GM12875 (cell line): ENCODE measurements at regions not wholly inside any gene's neighbourhood (a gene's known extent, or its start where the extent isn't known, plus 50 kb on each side); places are given as distances from the start of the nearest gene placed in this dataset.

Experiments used
- H3K4me3 ChIP-seq: one replicate; pipeline ENCODE4 v1.5.1; 2011; ENCODE audit warnings: low read depth, low read length, control low read depth
- CTCF ChIP-seq: IDR thresholded peaks from 2 replicates; pipeline ENCODE4 v1.5.1; 2011; ENCODE audit warnings: low read depth, mild to moderate bottlenecking, control low read depth, inconsistent platforms, low read length, moderate library complexity, borderline replicate concordance; ENCODE audit not compliant: insufficient read depth

- TF ChIP-seq CTCF, result no peak
- H3K4me3 ChIP-seq, result no peak overlapping the region
Observed at GRCh38 chr21:43304206-43304605, 122.7 kb downstream of the SIK1 start.

GRCh38 chr21:43303275-43304178, 123.4 kb downstream of the SIK1 start:
- TF ChIP-seq CTCF, result no peak
- H3K4me3 ChIP-seq, result no peak overlapping the region

- no peak for TF ChIP-seq CTCF
Observed at GRCh38 chr21:43302769-43303168, 124.2 kb downstream of the SIK1 start.

GRCh38 chr21:43302062-43302700, 124.8 kb downstream of the SIK1 start:
- TF ChIP-seq CTCF, result no peak
- H3K4me3 ChIP-seq, result no peak overlapping the region

More at GRCh38 chr21:43302769-43303168, 124.2 kb downstream of the SIK1 start:
- no peak overlapping the region for H3K4me3 ChIP-seq

GRCh38 chr21:43301409-43302061, 125.4 kb downstream of the SIK1 start:
- no peak for TF ChIP-seq CTCF
- H3K4me3 ChIP-seq, result no peak overlapping the region

- no peak for TF ChIP-seq CTCF
- H3K4me3 ChIP-seq, result no peak overlapping the region
Observed at GRCh38 chr21:43300496-43301408, 126.2 kb downstream of the SIK1 start.
